ENCODE measurements at regions not wholly inside any gene's neighbourhood (a gene's known extent, or its start where the extent isn't known, plus 50 kb on each side); places are given as distances from the start of the nearest gene placed in this dataset.

GRCh38 chr13:34751044-34751443, 191.0 kb upstream of the NBEA start:
- Histone ChIP-seq H3K4me2 (ENCODE audit: low read depth, low read length) (no peak overlapping the region), H2AK9ac (replicated peaks; ENCODE audit: low read depth, low read length, poor library complexity) (no peak overlapping the region), H3K23ac (ENCODE audit: low read depth, low read length) (no peak overlapping the region), H3K4me3 (ENCODE audit: insufficient read depth, low read depth, low read length) (no peak overlapping the region), H3K79me1 (ENCODE audit: low read depth in 1 of 2, low read length in 2 of 2) (no peaks in the 10 kb centered on the region), H3K56ac (ENCODE audit: extremely low read depth, insufficient read depth, low read length) (no peak overlapping the region), H4K91ac (ENCODE audit: insufficient read depth, low read depth, low read length) (no peak overlapping the region), H3K14ac (replicated peaks; ENCODE audit: low read depth, low read length) (no peak overlapping the region), H3K9ac (ENCODE audit: low read depth, low read length) (no peak overlapping the region), H4K8ac (ENCODE audit: low read depth in 2 of 2, low read length in 2 of 2) (no peak overlapping the region), H3K18ac (ENCODE audit: low read depth, low read length) (no peak overlapping the region), H3K27me3 (ENCODE audit: control insufficient read depth, insufficient read depth, low read length) (no peaks in the 10 kb centered on the region), H2BK15ac (ENCODE audit: low read depth, low read length) (no peak overlapping the region), H2BK5ac (ENCODE audit: low read depth, low read length, poor library complexity, severe bottlenecking) (no peak overlapping the region), H2BK20ac (ENCODE audit: low read depth, low read length) (no peak overlapping the region), H3K27ac (ENCODE audit: insufficient read depth, low read length) (no peak overlapping the region), H2AK5ac (ENCODE audit: low read depth, low read length) (no peak overlapping the region), H2AFZ (replicated peaks; ENCODE audit: low read length, poor library complexity) (no peak overlapping the region), H2BK120ac (ENCODE audit: low read depth, low read length) (no peak overlapping the region), H4K5ac (ENCODE audit: low read depth, low read length) (no peak overlapping the region), H3K9me1 (ENCODE audit: insufficient read depth, low read length) (no peaks in the 10 kb centered on the region), H3K4ac (ENCODE audit: low read depth, low read length) (no peak overlapping the region), H3K4me1 (ENCODE audit: control insufficient read depth, insufficient read depth, low read length) (no peaks in the 10 kb centered on the region), H3K36me3 (ENCODE audit: control insufficient read depth, insufficient read depth, low read length) (no peaks in the 10 kb centered on the region), H3K9me3 (ENCODE audit: control insufficient read depth, insufficient read depth, low read length) (no peaks in the 10 kb centered on the region), H4K20me1 (ENCODE audit: insufficient read depth, low read length) (no peaks in the 10 kb centered on the region)
- in situ Hi-C loops (cut with MboI; ENCODE audit: low sequenced_read_pairs), result no loop called here
- no CpG with 5 or more reads among the region's 3 CpGs for WGBS, 2 experiments (ENCODE audit: extremely low coverage in 2 of 2, insufficient read length in 1 of 2)
- ChIA-PET CTCF (no interaction called here), POLR2A (ENCODE audit: unreplicated experiment) (no interaction called here)
- intact Hi-C loops (cut with micrococcal nuclease), result no loop called here
- ATAC-seq (ENCODE audit: low read depth) (no peak), DNase-seq (no peak)
- dilution Hi-C loops (cut with HindIII; ENCODE audit: low sequenced_read_pairs, unreplicated experiment), result no loop called here
- TF ChIP-seq RFX5 (IDR thresholded peaks at IDR 0.05; ENCODE audit: low read depth, low read length) (no peak), BHLHE40 (IDR thresholded peaks at IDR 0.05; ENCODE audit: low read depth, low read length) (no peak), MAZ (IDR thresholded peaks at IDR 0.05; ENCODE audit: borderline replicate concordance, low read depth, low read length) (no peak), POLR2A (IDR thresholded peaks at IDR 0.05; ENCODE audit: low read depth, low read length) (no peak), FOS (IDR thresholded peaks at IDR 0.05; ENCODE audit: low read depth, low read length) (no peak), CHD1 (IDR thresholded peaks at IDR 0.05; ENCODE audit: low read depth, low read length) (no peak), CEBPB (IDR thresholded peaks at IDR 0.05; ENCODE audit: low read depth, low read length) (no peak), CTCF (conservative IDR thresholded peaks at IDR 0.05; ENCODE audit: low read depth, low read length) (no peak), RCOR1 (IDR thresholded peaks at IDR 0.05; ENCODE audit: insufficient replicate concordance, low read length) (no peak), ELK1 (IDR thresholded peaks at IDR 0.05; ENCODE audit: borderline replicate concordance, low read depth, low read length) (no peak), NFE2L2 (IDR thresholded peaks at IDR 0.05; ENCODE audit: low read depth, low read length) (no peak), MXI1 (IDR thresholded peaks at IDR 0.05; ENCODE audit: borderline replicate concordance, low read depth, low read length) (no peak), RAD21 (IDR thresholded peaks at IDR 0.05; ENCODE audit: low read length) (no peak)
- no TSS peak for BruUV-seq (replicated peaks)

Measured in IMR-90 (cell line).